BE2C (cell line): ENCODE measurements at regions not wholly inside any gene's neighbourhood (a gene's known extent, or its start where the extent isn't known, plus 50 kb on each side); places are given as distances from the start of the nearest gene placed in this dataset.

ENCODE experiments used
- DNase-seq: peaks from one replicate; pipeline ENCODE4 v3.0.0-alpha.2; 2020
- H3K27me3 ChIP-seq: fragments of 250-450 bp; sonication (Bioruptor Pico); 2 replicates; pipeline ENCODE4 v1.5.1; 2020; ENCODE audit warnings: mild to moderate bottlenecking
- H3K36me3 ChIP-seq: fragments of 250-450 bp; sonication (Bioruptor Pico); 2 replicates; pipeline ENCODE4 v1.5.1; 2020; ENCODE audit warnings: mild to moderate bottlenecking
- H3K4me1 ChIP-seq: fragments of 250-450 bp; sonication (Bioruptor Pico); 2 replicates; pipeline ENCODE4 v1.5.1; 2020
- H3K4me3 ChIP-seq: 2 replicates; pipeline ENCODE4 v1.5.1; 2011; ENCODE audit warnings: low read depth, low read length
- H3K9me3 ChIP-seq: fragments of 250-450 bp; sonication (Bioruptor Pico); 2 replicates; pipeline ENCODE4 v1.5.1; 2020
- CTCF ChIP-seq: IDR thresholded peaks from 2 replicates; pipeline ENCODE4 v1.5.1; 2012; ENCODE audit warnings: mild to moderate bottlenecking, low read depth, low read length

DNA sequence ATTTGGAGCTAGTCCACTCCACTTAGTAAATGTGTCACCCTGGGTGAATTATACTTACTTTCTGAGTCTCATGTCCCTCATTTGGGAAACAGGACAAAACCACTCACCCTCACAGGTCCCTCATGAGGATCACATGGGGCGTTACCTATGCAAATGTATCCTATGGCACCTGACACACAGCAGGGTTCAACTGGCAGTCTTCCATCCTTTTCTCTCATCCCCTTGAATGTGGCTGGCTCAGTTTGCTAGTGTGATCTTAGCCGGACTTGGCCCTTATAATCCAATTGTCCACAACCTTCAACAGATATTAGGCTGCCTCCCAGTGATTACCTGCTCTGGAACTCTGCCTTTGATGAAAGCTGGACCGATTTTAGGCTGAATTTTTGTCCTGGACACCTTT, 308.8 kb downstream of the MAP2K6 start:
- H3K36me3 ChIP-seq: no peaks in the 10 kb centered on the region
- DNase-seq: no peak
- H3K4me1 ChIP-seq: no peaks in the 10 kb centered on the region
- H3K4me3 ChIP-seq: no peak overlapping the region
- H3K27me3 ChIP-seq: no peaks in the 10 kb centered on the region
- no peaks in the 10 kb centered on the region; the same call in 1 of the 2 replicates for H3K9me3 ChIP-seq
- no peak for TF ChIP-seq CTCF

GRCh38 chr17:69723741-69724140, 309.2 kb downstream of the MAP2K6 start:
- no peak for DNase-seq
- Histone ChIP-seq H3K36me3 (no peaks in the 10 kb centered on the region), H3K9me3 (no peaks in the 10 kb centered on the region; the same call in 1 of the 2 replicates), H3K4me3 (no peak overlapping the region), H3K4me1 (no peaks in the 10 kb centered on the region), H3K27me3 (no peaks in the 10 kb centered on the region)
- TF ChIP-seq CTCF: no peak

DNA sequence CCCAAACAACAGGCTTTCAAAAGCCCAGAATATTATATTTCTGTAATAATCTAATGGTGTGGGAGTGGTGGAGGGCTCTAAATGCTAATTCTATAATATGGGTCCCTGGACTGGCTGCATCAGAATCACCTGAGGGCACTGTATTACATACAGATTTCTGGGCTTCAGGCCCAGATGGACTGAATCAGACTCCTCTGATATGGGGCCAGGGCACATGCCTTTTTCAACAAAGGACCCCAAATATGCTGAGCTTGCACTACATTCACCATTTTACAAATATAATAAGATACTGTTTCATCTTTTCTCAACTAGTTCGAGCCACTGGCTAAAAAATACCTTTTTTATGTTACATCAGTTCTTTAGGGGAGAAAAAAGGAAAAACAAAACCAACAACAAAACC, 309.7 kb downstream of the MAP2K6 start:
- DNase-seq: no peak
- no peaks in the 10 kb centered on the region for H3K27me3 ChIP-seq
- no peak overlapping the region for H3K4me3 ChIP-seq
- H3K36me3 ChIP-seq: no peaks in the 10 kb centered on the region
- no peaks in the 10 kb centered on the region; the same call in 1 of the 2 replicates for H3K9me3 ChIP-seq
- no peaks in the 10 kb centered on the region for H3K4me1 ChIP-seq
- no peak for TF ChIP-seq CTCF

DNA sequence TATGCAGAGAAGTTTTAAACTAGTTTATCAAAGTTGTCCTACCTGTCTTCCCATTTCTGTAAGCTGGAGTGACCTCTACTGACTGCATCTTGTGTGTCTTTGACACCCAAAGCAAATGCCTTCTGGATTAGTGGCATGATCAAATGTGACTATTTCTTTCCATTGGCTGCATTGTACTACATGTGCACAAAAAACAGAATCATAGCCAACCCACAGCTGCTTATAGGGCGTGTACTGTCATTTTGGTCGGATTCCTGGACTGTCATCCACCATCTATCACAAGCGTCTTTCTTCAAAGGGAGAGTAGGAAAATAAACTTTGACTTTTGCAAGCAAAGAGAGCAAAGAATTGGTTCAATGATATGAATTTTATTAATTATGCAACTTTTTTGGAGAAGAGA, 310.6 kb downstream of the MAP2K6 start:
- no peaks in the 10 kb centered on the region for H3K27me3 ChIP-seq
- no peak overlapping the region for H3K4me3 ChIP-seq
- DNase-seq: no peak
- no peaks in the 10 kb centered on the region for H3K36me3 ChIP-seq
- no peak for TF ChIP-seq CTCF
- H3K9me3 ChIP-seq: no peaks in the 10 kb centered on the region; the same call in 1 of the 2 replicates
- no peaks in the 10 kb centered on the region for H3K4me1 ChIP-seq

DNA sequence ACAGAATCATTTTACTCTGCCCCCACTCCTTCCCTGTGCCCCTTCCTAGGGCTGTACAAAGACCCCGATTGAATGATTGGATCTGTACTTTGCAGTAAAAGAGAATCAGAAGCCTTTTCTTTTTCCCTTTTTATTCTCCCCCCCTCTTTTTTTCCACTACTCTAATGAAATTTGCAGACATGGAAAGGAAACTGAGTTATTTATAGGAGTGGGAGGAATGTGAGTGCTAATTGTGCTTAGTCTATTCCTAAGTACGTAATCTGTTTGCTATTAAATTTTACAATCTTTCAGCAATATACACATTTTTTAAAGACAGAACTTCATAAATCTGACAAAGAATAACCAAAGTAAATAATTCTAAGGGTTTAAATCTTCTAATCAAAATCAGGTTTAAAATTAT, 314.3 kb downstream of the MAP2K6 start:
- no peak for DNase-seq
- Histone ChIP-seq H3K27me3 (no peaks in the 10 kb centered on the region), H3K36me3 (no peaks in the 10 kb centered on the region), H3K4me3 (no peak overlapping the region), H3K9me3 (no peaks in the 10 kb centered on the region), H3K4me1 (no peaks in the 10 kb centered on the region)
- no peak for TF ChIP-seq CTCF

GRCh38 chr17:69729944-69730343, 315.4 kb downstream of the MAP2K6 start:
- H3K9me3 ChIP-seq: no peaks in the 10 kb centered on the region
- H3K27me3 ChIP-seq: no peaks in the 10 kb centered on the region
- H3K4me1 ChIP-seq: no peaks in the 10 kb centered on the region
- H3K36me3 ChIP-seq: no peaks in the 10 kb centered on the region
- H3K4me3 ChIP-seq: no peak overlapping the region
- TF ChIP-seq CTCF: no peak
- DNase-seq: no peak
